Ascending aorta (tissue), 2 donors: ENCODE measurements at regions not wholly inside any gene's neighbourhood (a gene's known extent, or its start where the extent isn't known, plus 50 kb on each side); places are given as distances from the start of the nearest gene placed in this dataset.

ENCODE experiments used
- DNase-seq, 2 donors: peaks; one replicate each; pipeline ENCODE4 v3.0.0-alpha.2; 2019; ENCODE audit warnings: low spot score in 2 of 2
- H3K27ac ChIP-seq, 2 donors: fragments of 200-600 bp; sonication (generic); one replicate each; pipeline ENCODE4 v1.5.1; 2016 to 2017; ENCODE audit warnings: mild to moderate bottlenecking in 1 of 2
- H3K27me3 ChIP-seq: fragments of 200-600 bp; sonication (generic); one replicate; pipeline ENCODE4 v1.5.1; 2017
- H3K36me3 ChIP-seq, 2 donors: fragments of 200-600 bp; sonication (generic); one replicate each; pipeline ENCODE4 v1.5.1; 2016
- H3K4me1 ChIP-seq, 2 donors: fragments of 200-600 bp; sonication (generic); one replicate each; pipeline ENCODE4 v1.5.1; 2016 to 2017; ENCODE audit warnings: mild to moderate bottlenecking in 1 of 2
- H3K4me3 ChIP-seq, 2 donors: fragments of 200-600 bp; sonication (generic); one replicate each; pipeline ENCODE4 v1.5.1; 2016 to 2017; ENCODE audit warnings: mild to moderate bottlenecking in 1 of 2
- H3K9me3 ChIP-seq, 2 donors: fragments of 200-600 bp; sonication (generic); one replicate each; pipeline ENCODE4 v1.5.1; 2016
- intact Hi-C: fragments of 100-400 bp; cut with DNase I; formaldehyde crosslinking; loops from one replicate; pipeline ENCODE4 v1.15.1; 2023
- TF ChIP-seq, protein P1 (sequence below), 3 experiments: fragments of 200-600 bp in 2 of 3; fragments of 450-650 bp in 1 of 3; sonication (generic) in 2 of 3; IDR thresholded peaks; one replicate each; pipeline ENCODE4 v1.5.1; 2016 to 2019; ENCODE audit warnings: antibody characterized with exemption in 3 of 3, mild to moderate bottlenecking in 1 of 3, moderate library complexity in 1 of 3

DNA sequence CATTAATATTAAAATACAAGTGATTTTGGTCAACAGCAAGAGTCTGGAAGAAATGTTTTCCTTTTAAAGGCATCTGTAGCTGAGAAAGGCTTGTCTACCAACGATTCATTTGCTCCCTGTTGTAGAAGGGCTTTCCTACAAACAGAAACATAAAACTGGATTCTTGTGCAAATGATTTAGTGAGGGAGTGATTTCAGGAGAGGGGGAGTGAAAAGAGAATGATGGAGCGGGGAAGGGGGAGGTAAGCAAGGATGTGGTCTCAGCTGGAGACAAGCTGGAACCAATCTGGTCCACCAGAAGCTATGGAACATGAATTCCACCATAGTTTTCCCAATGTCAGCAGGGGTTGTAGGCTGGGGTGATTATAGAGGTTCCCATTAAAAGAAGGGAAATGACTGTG, 196.3 kb downstream of the FBXO4 start:
- H3K27me3 ChIP-seq, result no peaks in the 10 kb centered on the region
- no peak overlapping the region for H3K4me3 ChIP-seq
- TF ChIP-seq, protein P1, sequence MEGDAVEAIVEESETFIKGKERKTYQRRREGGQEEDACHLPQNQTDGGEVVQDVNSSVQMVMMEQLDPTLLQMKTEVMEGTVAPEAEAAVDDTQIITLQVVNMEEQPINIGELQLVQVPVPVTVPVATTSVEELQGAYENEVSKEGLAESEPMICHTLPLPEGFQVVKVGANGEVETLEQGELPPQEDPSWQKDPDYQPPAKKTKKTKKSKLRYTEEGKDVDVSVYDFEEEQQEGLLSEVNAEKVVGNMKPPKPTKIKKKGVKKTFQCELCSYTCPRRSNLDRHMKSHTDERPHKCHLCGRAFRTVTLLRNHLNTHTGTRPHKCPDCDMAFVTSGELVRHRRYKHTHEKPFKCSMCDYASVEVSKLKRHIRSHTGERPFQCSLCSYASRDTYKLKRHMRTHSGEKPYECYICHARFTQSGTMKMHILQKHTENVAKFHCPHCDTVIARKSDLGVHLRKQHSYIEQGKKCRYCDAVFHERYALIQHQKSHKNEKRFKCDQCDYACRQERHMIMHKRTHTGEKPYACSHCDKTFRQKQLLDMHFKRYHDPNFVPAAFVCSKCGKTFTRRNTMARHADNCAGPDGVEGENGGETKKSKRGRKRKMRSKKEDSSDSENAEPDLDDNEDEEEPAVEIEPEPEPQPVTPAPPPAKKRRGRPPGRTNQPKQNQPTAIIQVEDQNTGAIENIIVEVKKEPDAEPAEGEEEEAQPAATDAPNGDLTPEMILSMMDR (IDR thresholded peaks at IDR 0.05), result no peak
- no peak for DNase-seq
- no peak overlapping the region for H3K27ac ChIP-seq
- H3K9me3 ChIP-seq, result no peaks in the 10 kb centered on the region
- H3K4me1 ChIP-seq, result no peaks in the 10 kb centered on the region
- H3K36me3 ChIP-seq, result no peaks in the 10 kb centered on the region
- intact Hi-C loops, result no loop called here

- intact Hi-C loops, result no loop called here
- no peaks in the 10 kb centered on the region for H3K9me3 ChIP-seq
- no peak overlapping the region for H3K4me3 ChIP-seq
- DNase-seq, result no peak
- H3K36me3 ChIP-seq, result no peaks in the 10 kb centered on the region
- H3K27me3 ChIP-seq, result no peaks in the 10 kb centered on the region
- no peaks in the 10 kb centered on the region for H3K4me1 ChIP-seq
- TF ChIP-seq, protein P1 (IDR thresholded peaks at IDR 0.05), result no peak
- no peak overlapping the region for H3K27ac ChIP-seq
These were observed 206.0 kb downstream of the FBXO4 start for GRCh38 chr5:42131081-42131480.

DNA sequence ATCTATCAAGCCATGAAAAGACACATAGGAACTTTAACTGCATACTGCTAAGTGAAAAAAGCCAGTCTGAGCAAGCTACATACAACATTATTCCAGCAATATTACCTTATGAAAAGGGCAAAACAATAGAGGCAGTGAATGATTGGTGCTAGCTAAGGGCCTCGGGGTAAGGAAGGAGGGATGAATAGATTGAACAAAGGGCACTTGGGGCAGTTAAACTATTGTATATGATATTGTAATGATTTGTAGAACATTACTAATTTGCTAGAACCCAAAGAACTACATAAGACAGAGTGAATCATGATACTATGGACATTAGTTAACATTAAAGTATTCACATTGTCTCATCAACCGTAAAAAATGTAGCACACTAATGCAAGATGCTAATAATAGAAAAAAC, 218.3 kb downstream of the FBXO4 start:
- Histone ChIP-seq H3K4me3 (no peak overlapping the region), H3K36me3 (no peaks in the 10 kb centered on the region), H3K27me3 (no peaks in the 10 kb centered on the region), H3K9me3 (no peaks in the 10 kb centered on the region), H3K27ac (no peak overlapping the region), H3K4me1 (no peaks in the 10 kb centered on the region)
- DNase-seq, result no peak
- TF ChIP-seq, protein P1 (IDR thresholded peaks at IDR 0.05), result no peak
- intact Hi-C loops, result no loop called here

DNA sequence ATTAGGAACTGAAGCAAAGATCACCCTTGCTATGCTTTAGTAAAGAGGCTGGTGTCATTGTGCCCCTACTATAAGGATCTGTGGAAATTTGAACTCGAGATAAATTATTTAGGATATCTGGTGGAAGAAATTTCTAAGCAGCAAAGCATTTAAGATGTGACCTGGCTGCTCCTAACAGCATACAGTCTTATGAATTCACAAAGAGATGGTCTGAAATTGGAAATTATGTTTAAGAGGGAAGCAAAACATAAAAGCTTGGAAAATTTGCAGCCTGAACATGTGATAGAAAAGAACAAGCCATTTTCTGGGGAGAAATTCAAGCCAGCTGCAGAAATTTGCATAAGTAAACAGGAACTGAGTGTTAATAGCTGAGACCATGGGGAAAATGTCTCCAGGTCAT, 223.7 kb downstream of the FBXO4 start:
- H3K9me3 ChIP-seq, result peaks cover 9 to 11% of the 10 kb centered on the region in 2 donors
- H3K27ac ChIP-seq, result no peak overlapping the region
- H3K36me3 ChIP-seq, result no peaks in the 10 kb centered on the region
- TF ChIP-seq, protein P1 (IDR thresholded peaks at IDR 0.05), result no peak
- H3K4me1 ChIP-seq, result no peaks in the 10 kb centered on the region
- intact Hi-C loops, result no loop called here
- no peak for DNase-seq
- no peak overlapping the region for H3K4me3 ChIP-seq
- no peaks in the 10 kb centered on the region for H3K27me3 ChIP-seq

GRCh38 chr5:42157215-42157614, 232.1 kb downstream of the FBXO4 start:
- H3K4me3 ChIP-seq, result no peak overlapping the region
- no peaks in the 10 kb centered on the region for H3K36me3 ChIP-seq
- H3K27ac ChIP-seq, result no peak overlapping the region
- intact Hi-C loops, result no loop called here
- H3K9me3 ChIP-seq, result no peaks in the 10 kb centered on the region
- TF ChIP-seq, protein P1 (IDR thresholded peaks at IDR 0.05), result no peak
- no peaks in the 10 kb centered on the region for H3K4me1 ChIP-seq
- no peaks in the 10 kb centered on the region for H3K27me3 ChIP-seq
- DNase-seq, result no peak

GRCh38 chr5:42163083-42163482, 238.0 kb downstream of the FBXO4 start:
- DNase-seq, result no peak
- Histone ChIP-seq H3K36me3 (no peaks in the 10 kb centered on the region), H3K9me3 (no peaks in the 10 kb centered on the region), H3K4me1 (no peaks in the 10 kb centered on the region), H3K27ac (no peak overlapping the region), H3K27me3 (no peaks in the 10 kb centered on the region), H3K4me3 (no peak overlapping the region)
- TF ChIP-seq, protein P1 (IDR thresholded peaks at IDR 0.05), result no peak
- intact Hi-C loops, result no loop called here
